HEK293 (cell line): ENCODE measurements at regions not wholly inside any gene's neighbourhood (a gene's known extent, or its start where the extent isn't known, plus 50 kb on each side); places are given as distances from the start of the nearest gene placed in this dataset.

Experiments
- CTCF ChIA-PET: fragments of 350-600 bp; formaldehyde crosslinking; extraction: SDS; loops from one replicate; lab custom pipeline; 2021; ENCODE audit warnings: antibody characterized with exemption; lab: Yijun Ruan, JAX
- POLR2A ChIA-PET: fragments of 300-600 bp; formaldehyde crosslinking; extraction: SDS; loops from one replicate; lab custom pipeline; 2020; ENCODE audit warnings: antibody characterized with exemption, inconsistent platforms; lab: Yijun Ruan, JAX
- H3K27ac ChIP-seq: fragments of 200-500 bp; sonication (Bioruptor generic); 2 replicates; pipeline ENCODE4 v1.5.1; 2014; ENCODE audit warnings: low read depth, low read length, control low read depth, inconsistent platforms; ENCODE audit errors: extremely low read depth
- H3K36me3 ChIP-seq, 2 experiments: fragments of 200-500 bp in 1 of 2; sonication (Bioruptor generic) in 1 of 2; 1 replicate in 1 of 2; 2 replicates in 1 of 2; pipeline ENCODE4 v1.5.1; 2014 to 2017; ENCODE audit warnings: inconsistent platforms in 2 of 2, low read length in 2 of 2; ENCODE audit not compliant: control insufficient read depth in 2 of 2, insufficient read depth in 1 of 2
- H3K4me1 ChIP-seq: fragments of 200-500 bp; sonication (Bioruptor generic); 2 replicates; pipeline ENCODE4 v1.5.1; 2014; ENCODE audit warnings: mild to moderate bottlenecking, low read length, inconsistent platforms; ENCODE audit not compliant: control insufficient read depth, insufficient read depth
- H3K4me3 ChIP-seq: 2 replicates; pipeline ENCODE4 v1.5.1; 2011; ENCODE audit warnings: low read depth, mild to moderate bottlenecking, control low read depth, low read length, moderate library complexity
- H3K9me3 ChIP-seq: fragments of 200-500 bp; sonication (Bioruptor generic); 2 replicates; pipeline ENCODE4 v1.5.1; 2014; ENCODE audit warnings: low read depth, low read length, inconsistent platforms; ENCODE audit not compliant: control insufficient read depth, insufficient read depth
- FEZF1 ChIP-seq: fragments of 450-650 bp; formaldehyde crosslinking; IDR thresholded peaks from 2 replicates; pipeline ENCODE4 v1.5.1; 2016; ENCODE audit warnings: missing biosample characterization, missing genetic modification characterization
- HOXA7 ChIP-seq: sonication (generic); formaldehyde crosslinking; IDR thresholded peaks from 2 replicates; pipeline ENCODE4 v1.8.1; 2022; ENCODE audit warnings: missing genetic modification reagents, borderline replicate concordance
- IKZF3 ChIP-seq: fragments of 450-650 bp; IDR thresholded peaks from 2 replicates; pipeline ENCODE4 v1.5.0; 2018; ENCODE audit warnings: missing biosample characterization, mild to moderate bottlenecking, missing genetic modification characterization, moderate library complexity
- MYNN ChIP-seq: fragments of 450-650 bp; formaldehyde crosslinking; IDR thresholded peaks from 2 replicates; pipeline ENCODE4 v1.5.1; 2016; ENCODE audit warnings: missing biosample characterization, missing genetic modification characterization, borderline replicate concordance
- PATZ1 ChIP-seq: fragments of 450-650 bp; formaldehyde crosslinking; IDR thresholded peaks from 2 replicates; pipeline ENCODE4 v1.5.1; 2016; ENCODE audit warnings: missing biosample characterization, missing genetic modification characterization
- PRDM1 ChIP-seq: fragments of 450-650 bp; formaldehyde crosslinking; IDR thresholded peaks from 2 replicates; pipeline ENCODE4; 2016; ENCODE audit warnings: missing biosample characterization, missing genetic modification characterization
- SETDB1 ChIP-seq: IDR thresholded peaks from one replicate; pipeline ENCODE4 v1.6.1; 2017; ENCODE audit warnings: mild to moderate bottlenecking, low read length, moderate library complexity, mixed read lengths; ENCODE audit not compliant: insufficient read length
- ZBTB48 ChIP-seq: fragments of 450-650 bp; formaldehyde crosslinking; IDR thresholded peaks from 2 replicates; pipeline ENCODE4 v1.5.1; 2016; ENCODE audit warnings: missing biosample characterization, missing genetic modification characterization
- ZBTB49 ChIP-seq: fragments of 450-650 bp; formaldehyde crosslinking; IDR thresholded peaks from 2 replicates; pipeline ENCODE4 v1.5.1; 2016; ENCODE audit warnings: missing biosample characterization, missing genetic modification characterization, low read depth
- ZIC2 ChIP-seq: fragments of 450-650 bp; formaldehyde crosslinking; IDR thresholded peaks from 2 replicates; pipeline ENCODE4 v1.5.1; 2016; ENCODE audit warnings: missing biosample characterization, missing genetic modification characterization
- ZNF239 ChIP-seq: fragments of 450-650 bp; formaldehyde crosslinking; IDR thresholded peaks from 2 replicates; pipeline ENCODE4 v1.5.1; 2016; ENCODE audit warnings: missing biosample characterization, missing genetic modification characterization
- ZNF26 ChIP-seq: fragments of 450-650 bp; formaldehyde crosslinking; IDR thresholded peaks from 2 replicates; pipeline ENCODE4 v1.5.1; 2016; ENCODE audit warnings: missing biosample characterization, missing genetic modification characterization
- ZNF416 ChIP-seq: fragments of 450-650 bp; formaldehyde crosslinking; IDR thresholded peaks from 2 replicates; pipeline ENCODE4 v1.5.1; 2016; ENCODE audit warnings: missing biosample characterization, missing genetic modification characterization
- ZNF624 ChIP-seq: fragments of 450-650 bp; formaldehyde crosslinking; IDR thresholded peaks from 2 replicates; pipeline ENCODE4 v1.5.1; 2017; ENCODE audit warnings: missing biosample characterization, missing genetic modification characterization
- ZNF639 ChIP-seq: fragments of 450-650 bp; formaldehyde crosslinking; IDR thresholded peaks from 2 replicates; pipeline ENCODE4 v1.5.1; 2016; ENCODE audit warnings: missing biosample characterization, missing genetic modification characterization
- ZNF658 ChIP-seq: fragments of 450-650 bp; formaldehyde crosslinking; IDR thresholded peaks from 2 replicates; pipeline ENCODE4; 2016; ENCODE audit warnings: missing biosample characterization, missing genetic modification characterization
- ZNF701 ChIP-seq: fragments of 450-650 bp; formaldehyde crosslinking; IDR thresholded peaks from 2 replicates; pipeline ENCODE4 v1.5.1; 2016; ENCODE audit warnings: missing biosample characterization, missing genetic modification characterization
- ZNF785 ChIP-seq: fragments of 450-650 bp; formaldehyde crosslinking; IDR thresholded peaks from 2 replicates; pipeline ENCODE4 v1.5.1; 2016; ENCODE audit warnings: missing biosample characterization, missing genetic modification characterization
- ZNF837 ChIP-seq: fragments of 450-650 bp; formaldehyde crosslinking; IDR thresholded peaks from 2 replicates; pipeline ENCODE4 v1.5.1; 2016; ENCODE audit warnings: missing biosample characterization, missing genetic modification characterization
- ZSCAN16 ChIP-seq: fragments of 450-650 bp; formaldehyde crosslinking; IDR thresholded peaks from 2 replicates; pipeline ENCODE4 v1.5.1; 2016; ENCODE audit warnings: missing biosample characterization, missing genetic modification characterization
- ZSCAN4 ChIP-seq: fragments of 450-650 bp; formaldehyde crosslinking; IDR thresholded peaks from 2 replicates; pipeline ENCODE4 v1.5.1; 2017; ENCODE audit warnings: missing biosample characterization, missing genetic modification characterization
- ZXDB ChIP-seq: fragments of 450-650 bp; formaldehyde crosslinking; IDR thresholded peaks from 2 replicates; pipeline ENCODE4 v1.5.1; 2016; ENCODE audit warnings: missing biosample characterization, missing genetic modification characterization

GRCh38 chr3:124391774-124392173, 338.5 kb upstream of the UMPS start:
- Histone ChIP-seq H3K4me3 (no peak overlapping the region), H3K36me3 (no peaks in the 10 kb centered on the region), H3K9me3 (no peaks in the 10 kb centered on the region), H3K27ac (no peak overlapping the region), H3K4me1 (peaks cover 12% of the 10 kb centered on the region)
- POLR2A ChIA-PET, result no interaction called here
- TF ChIP-seq ZNF639 (tag by site-specific recombination) (no peak), HOXA7 (no peak), FEZF1 (tag by site-specific recombination) (no peak), ZNF658 (tag by site-specific recombination) (no peak), ZNF416 (tag by site-specific recombination) (no peak), MYNN (tag by site-specific recombination) (no peak), ZNF701 (no peak)
- CTCF ChIA-PET, result interaction anchor here (0.7 to 1.6 kb wide), 2 partner anchors 26 to 488 kb away, joined by 3 read pairs; no protein-coding TSS in a partner anchor

GRCh38 chr3:124393340-124393739, 336.9 kb upstream of the UMPS start:
- Histone ChIP-seq H3K27ac (no peak overlapping the region), H3K4me1 (peaks cover 12% of the 10 kb centered on the region), H3K36me3 (no peaks in the 10 kb centered on the region), H3K9me3 (no peaks in the 10 kb centered on the region), H3K4me3 (no peak overlapping the region)
- TF ChIP-seq ZNF239 (tag by site-specific recombination), result no peak
- TF ChIP-seq PATZ1 (tag by site-specific recombination), result no peak
- no peak for TF ChIP-seq ZNF624 (tag by site-specific recombination)
- no peak for TF ChIP-seq PRDM1 (tag by site-specific recombination)
- TF ChIP-seq ZNF26 (tag by site-specific recombination), result no peak
- no peak for TF ChIP-seq ZIC2 (tag by site-specific recombination)
- no peak for TF ChIP-seq SETDB1
- TF ChIP-seq ZBTB48 (tag by site-specific recombination), result no peak
- TF ChIP-seq IKZF3 (tag by site-specific recombination), result no peak
- TF ChIP-seq ZSCAN16 (tag by site-specific recombination), result no peak
- no peak for TF ChIP-seq ZBTB49
- no peak for TF ChIP-seq ZNF785
- no peak for TF ChIP-seq ZSCAN4 (tag by site-specific recombination)
- TF ChIP-seq ZXDB (tag by site-specific recombination), result no peak
- TF ChIP-seq ZNF837, result no peak
- ChIA-PET POLR2A (no interaction called here), CTCF (no interaction called here)
